AG09309 (cell line): ENCODE measurements at regions not wholly inside any gene's neighbourhood (a gene's known extent, or its start where the extent isn't known, plus 50 kb on each side); places are given as distances from the start of the nearest gene placed in this dataset.

Source experiments
- DNase-seq: peaks from one replicate; pipeline ENCODE4 v3.0.0-alpha.2; 2010; ENCODE audit warnings: low read depth
- H3K4me3 ChIP-seq: 2 replicates; pipeline ENCODE4 v1.5.1; 2011; ENCODE audit warnings: mild to moderate bottlenecking, low read depth, low read length, moderate library complexity; ENCODE audit not compliant: control insufficient read depth
- TF ChIP-seq, protein P1 (sequence below): IDR thresholded peaks from 2 replicates; pipeline ENCODE4 v1.5.1; 2011; ENCODE audit warnings: mild to moderate bottlenecking, low read depth, low read length, inconsistent platforms; ENCODE audit not compliant: insufficient read depth, control insufficient read depth; ENCODE audit errors: missing control alignments

DNA sequence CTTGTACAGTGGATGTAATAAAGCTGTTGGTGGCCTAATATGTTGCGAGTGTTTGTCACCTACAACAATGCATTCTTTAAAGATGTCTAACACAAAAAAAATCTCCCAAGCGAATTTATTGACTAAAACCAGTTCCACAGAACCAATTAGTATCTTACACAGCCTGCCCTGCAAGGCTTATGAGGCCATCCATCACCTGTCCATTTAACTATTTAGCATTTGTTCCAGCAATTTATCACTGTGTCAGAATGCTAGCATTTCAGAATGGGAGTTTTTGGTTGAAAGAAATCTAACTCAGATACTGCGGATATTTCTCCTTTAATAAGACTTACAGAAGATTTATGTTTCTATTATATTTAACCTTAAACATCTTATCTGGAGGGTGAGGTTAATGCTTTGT lies 831.1 kb upstream of the PRMT6 start:
- H3K4me3 ChIP-seq: no peak overlapping the region
- TF ChIP-seq, protein P1, sequence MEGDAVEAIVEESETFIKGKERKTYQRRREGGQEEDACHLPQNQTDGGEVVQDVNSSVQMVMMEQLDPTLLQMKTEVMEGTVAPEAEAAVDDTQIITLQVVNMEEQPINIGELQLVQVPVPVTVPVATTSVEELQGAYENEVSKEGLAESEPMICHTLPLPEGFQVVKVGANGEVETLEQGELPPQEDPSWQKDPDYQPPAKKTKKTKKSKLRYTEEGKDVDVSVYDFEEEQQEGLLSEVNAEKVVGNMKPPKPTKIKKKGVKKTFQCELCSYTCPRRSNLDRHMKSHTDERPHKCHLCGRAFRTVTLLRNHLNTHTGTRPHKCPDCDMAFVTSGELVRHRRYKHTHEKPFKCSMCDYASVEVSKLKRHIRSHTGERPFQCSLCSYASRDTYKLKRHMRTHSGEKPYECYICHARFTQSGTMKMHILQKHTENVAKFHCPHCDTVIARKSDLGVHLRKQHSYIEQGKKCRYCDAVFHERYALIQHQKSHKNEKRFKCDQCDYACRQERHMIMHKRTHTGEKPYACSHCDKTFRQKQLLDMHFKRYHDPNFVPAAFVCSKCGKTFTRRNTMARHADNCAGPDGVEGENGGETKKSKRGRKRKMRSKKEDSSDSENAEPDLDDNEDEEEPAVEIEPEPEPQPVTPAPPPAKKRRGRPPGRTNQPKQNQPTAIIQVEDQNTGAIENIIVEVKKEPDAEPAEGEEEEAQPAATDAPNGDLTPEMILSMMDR: no peak
- DNase-seq: no peak

DNA sequence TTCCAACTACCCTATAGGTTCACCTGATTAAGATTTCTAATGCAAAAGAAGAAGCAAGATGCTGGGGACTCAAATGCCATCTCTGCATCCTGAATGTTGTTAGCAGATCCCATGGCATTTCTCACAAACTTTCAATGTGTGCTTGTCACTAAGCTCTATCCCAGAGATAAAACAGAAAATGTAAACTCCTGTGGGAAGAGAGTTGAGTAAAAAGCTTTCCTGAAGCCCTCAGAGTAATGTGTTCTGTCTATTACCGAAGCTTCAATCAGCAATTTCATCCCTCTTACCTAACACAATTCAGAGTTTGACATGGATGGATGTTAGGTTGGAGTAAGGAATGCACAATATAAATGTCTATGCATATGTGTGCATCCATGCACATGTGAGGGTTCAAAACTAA lies 829.9 kb upstream of the PRMT6 start:
- no peak overlapping the region for H3K4me3 ChIP-seq
- TF ChIP-seq, protein P1: no peak
- DNase-seq: no peak

DNA sequence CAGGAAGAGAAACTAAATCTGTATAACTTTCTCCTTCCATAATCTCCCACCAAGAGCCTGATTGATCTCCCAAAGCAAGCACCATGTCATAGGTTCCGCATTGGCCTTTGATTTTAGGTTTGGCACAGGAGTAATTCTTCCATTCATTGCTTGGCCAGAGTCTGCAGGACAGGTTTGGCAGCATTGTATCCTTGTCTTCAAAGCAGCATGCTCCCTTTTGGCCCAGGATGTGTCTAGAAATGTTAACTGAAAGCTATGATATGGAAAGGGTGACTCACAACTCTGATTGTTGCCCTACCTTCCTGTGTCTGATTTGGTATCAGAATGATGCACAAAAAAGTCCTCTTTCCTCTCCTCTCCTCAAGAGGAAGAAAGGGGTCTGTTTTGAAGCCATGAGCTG lies 824.3 kb upstream of the PRMT6 start:
- no peak for DNase-seq

DNA sequence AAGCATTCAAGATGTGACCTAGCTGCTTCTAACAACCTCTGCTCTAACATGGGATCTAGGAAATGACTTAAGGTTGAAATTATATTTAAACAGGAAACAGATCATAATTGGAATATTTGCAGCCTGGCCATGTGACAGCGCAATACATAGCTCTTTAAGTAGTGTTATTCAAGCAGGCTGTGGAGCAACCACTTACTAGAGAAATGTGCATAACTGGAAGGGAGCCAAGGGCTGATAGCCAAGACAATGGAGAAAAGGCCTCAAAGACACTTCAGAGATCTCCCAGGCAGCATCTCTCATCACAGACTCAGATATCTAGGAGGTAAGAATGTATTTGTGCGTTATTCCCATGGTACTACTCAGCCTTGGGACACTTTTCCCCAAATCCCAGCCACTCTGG lies 823.0 kb upstream of the PRMT6 start:
- TF ChIP-seq, protein P1: no peak

More for the DNA sequence above, 824.3 kb upstream of the PRMT6 start:
- H3K4me3 ChIP-seq: no peak overlapping the region
- TF ChIP-seq, protein P1: no peak

DNA sequence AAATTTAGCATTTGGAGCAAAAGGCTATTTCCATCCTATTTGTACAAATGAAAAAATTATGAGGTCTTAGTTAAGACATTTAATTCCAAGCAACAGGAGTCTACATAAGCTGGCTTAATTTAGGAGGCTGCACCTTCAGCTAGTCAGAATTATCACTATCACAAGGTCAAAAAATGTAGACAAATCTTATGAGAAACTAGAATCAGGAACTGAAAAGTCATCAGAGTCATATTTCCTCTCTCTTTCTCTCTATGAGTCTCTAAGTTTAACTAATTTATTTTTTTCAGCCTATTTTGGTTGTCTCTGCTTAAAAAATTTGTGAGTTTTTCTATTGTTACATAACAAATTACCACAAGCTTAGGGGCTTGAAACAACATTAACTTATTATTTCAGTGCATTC lies 807.1 kb upstream of the PRMT6 start:
- no peak overlapping the region for H3K4me3 ChIP-seq
- no peak for DNase-seq
- TF ChIP-seq, protein P1: no peak

More for the DNA sequence above, 823.0 kb upstream of the PRMT6 start:
- no peak overlapping the region for H3K4me3 ChIP-seq
- no peak for DNase-seq

DNA sequence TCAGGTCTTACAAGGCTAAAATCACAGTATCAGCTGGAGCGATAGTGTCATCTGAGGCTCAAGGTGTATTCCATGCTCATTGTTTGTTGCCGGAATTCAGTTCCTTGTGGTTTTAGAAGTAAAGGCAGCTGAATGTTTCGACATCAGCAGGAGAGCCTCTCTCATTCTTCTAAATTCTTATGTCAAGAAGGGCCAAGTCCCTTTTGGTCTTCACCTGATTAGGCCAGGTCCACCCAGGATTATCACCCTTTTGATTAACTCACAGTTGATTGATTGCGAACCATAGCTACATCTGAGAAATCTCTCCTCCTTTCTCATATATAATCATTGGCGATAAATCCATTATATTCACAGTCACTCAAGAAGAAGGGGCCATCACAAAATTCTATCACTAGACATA lies 806.7 kb upstream of the PRMT6 start:
- H3K4me3 ChIP-seq: no peak overlapping the region
- TF ChIP-seq, protein P1: no peak
- no peak for DNase-seq

DNA sequence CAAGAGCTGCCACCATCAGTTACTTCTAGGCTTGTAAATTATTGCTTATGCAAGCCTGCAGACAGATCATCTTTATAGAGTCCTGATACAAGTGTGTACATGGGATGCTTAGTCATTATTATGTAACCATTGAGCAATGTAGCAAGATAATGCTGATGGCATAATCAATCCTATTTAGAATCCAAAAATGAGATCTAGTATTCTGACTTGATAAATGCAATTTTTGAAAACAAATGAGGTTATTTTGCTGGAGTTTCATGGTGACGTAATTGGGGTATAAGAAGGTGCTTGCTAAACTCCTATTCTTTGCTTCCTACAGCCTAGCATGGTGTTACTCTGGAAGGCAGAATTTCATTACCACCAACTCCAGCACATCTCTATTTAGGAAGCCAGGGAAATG lies 801.7 kb upstream of the PRMT6 start:
- TF ChIP-seq, protein P1: no peak
- H3K4me3 ChIP-seq: no peak overlapping the region
- no peak for DNase-seq
